ENCODE measurements at regions not wholly inside any gene's neighbourhood (a gene's known extent, or its start where the extent isn't known, plus 50 kb on each side); places are given as distances from the start of the nearest gene placed in this dataset.

DNA sequence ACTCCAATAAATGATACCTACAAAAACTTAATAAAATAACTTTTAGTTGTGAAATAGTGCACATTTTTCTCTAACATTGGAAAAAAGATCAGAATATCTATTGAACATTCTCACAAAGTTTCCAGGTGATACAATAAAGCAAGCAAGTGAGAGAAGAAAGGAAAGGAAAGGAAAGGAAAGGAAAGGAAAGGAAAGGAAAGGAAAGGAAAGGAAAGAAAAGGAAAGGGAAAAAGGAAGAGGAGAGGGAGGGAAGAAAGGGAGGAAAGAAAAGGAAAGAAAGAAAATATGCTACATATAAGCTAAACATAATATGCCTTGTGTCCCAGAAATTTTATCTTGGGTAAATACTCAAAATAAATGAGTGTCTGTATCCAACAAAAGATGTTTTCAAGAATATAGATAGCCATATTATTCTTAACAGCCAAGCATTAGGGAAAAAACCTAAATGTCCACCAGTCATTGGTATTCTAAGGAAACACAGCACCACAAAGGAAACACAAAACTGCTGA, 510.2 kb upstream of the ZWINT start:
- no peak for DNase-seq (ENCODE audit: low read depth)

- no peak for DNase-seq (ENCODE audit: low read depth)
Observed at GRCh38 chr10:56867236-56867635, 506.2 kb upstream of the ZWINT start.

- no peak for DNase-seq (ENCODE audit: low read depth)
Observed at GRCh38 chr10:56856569-56856968, 495.5 kb upstream of the ZWINT start.

GRCh38 chr10:56844978-56845529, 484.0 kb upstream of the ZWINT start:
- no peak for DNase-seq (ENCODE audit: low read depth)

DNA sequence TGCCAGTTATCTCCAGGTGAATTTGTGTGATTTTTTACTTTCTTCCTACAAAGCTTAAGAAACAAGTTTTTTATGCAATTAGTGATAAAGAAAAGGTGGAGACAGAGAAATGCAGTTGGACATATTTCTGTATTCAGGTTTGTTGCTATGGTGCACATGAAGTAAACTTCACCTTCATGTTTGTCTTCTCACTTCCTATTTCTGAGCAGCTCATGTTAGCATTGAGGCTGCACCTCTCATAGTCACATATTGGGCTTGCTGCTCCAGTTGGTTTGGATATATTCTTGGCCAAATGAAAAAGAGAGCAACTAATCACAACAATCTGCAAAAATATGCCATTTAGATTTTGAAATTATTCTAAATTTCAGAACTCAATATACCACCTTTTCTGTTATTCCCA, 475.6 kb upstream of the ZWINT start:
- DNase-seq (ENCODE audit: low read depth), result no peak

GRCh38 chr10:56831681-56832080, 470.6 kb upstream of the ZWINT start:
- no peak for DNase-seq (ENCODE audit: low read depth)

DNA sequence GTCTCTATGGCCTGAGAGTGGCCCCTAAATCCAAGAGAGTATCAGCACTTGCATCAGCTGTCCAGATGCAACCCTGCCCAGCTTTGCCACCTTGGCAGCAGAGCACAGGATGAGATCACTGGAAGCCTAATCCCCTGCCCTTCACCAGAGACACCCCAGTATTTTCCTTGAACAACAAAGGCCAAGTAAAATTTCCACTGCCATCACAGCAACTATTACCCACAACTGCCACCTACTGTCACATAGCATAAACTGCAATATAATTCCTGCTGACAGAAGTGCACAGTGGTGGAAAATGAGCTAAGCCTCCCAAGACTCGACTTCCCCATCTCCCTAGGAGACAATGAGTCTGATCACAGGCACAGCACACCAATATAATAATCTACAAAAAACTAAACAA, 462.8 kb upstream of the ZWINT start:
- DNase-seq (ENCODE audit: low read depth), result no peak

DNA sequence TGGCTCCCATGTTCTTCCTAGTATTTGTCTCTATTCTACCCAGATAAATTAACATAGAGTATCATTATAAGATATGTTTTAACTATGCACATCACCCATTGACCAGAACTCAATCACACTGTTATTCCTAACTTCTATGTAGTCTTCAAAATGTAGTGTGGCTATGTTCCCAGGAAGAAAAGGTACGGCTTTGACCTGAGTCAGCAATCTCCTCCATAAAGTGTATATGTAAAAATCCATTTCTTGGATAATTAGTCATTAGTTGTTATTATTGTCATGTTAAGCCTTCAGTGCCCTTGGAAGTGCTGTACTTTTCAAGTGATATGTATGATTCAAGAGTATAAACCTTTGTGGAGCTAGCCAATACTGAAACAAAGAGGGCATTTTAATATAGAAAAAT, 444.0 kb upstream of the ZWINT start:
- no peak for DNase-seq (ENCODE audit: low read depth)

DNA sequence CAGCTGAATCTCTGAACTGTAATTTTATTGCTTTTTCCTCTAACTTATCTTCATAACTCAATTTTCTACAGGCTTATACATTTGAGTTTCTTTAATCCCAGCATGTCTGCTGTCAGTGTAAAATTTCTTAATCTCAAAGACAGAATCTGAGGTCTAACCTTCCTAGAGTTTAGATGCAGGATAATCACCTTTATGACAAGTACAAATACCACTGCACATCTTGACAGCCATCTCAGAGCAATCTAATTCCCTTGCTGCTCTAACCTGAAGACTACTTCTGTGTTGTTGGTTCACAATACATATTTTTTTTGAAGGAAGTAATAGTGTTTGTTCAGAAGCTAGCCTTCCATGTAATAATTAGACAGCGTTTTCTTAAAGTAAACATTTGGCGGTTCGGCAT, 424.2 kb upstream of the ZWINT start:
- no peak for DNase-seq (ENCODE audit: low read depth)

DNA sequence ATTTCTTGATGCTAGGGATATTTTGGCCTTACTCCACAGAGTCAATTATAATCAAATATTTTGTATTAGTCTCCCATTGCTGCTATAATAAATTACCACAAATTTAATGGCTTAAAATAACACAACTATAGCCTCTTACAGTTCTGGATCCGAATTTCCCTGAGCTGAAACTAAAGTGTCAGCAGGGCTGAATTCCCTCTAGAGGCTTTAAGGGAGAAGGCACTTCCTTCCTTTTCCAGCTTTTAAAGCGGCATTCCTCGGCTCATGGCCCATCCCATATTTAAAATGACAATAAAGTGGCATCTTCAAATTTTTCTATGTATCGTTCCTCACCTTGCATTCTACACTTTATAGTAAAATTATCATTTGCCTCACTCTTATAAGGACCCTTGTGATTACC, 421.4 kb upstream of the ZWINT start:
- DNase-seq (ENCODE audit: low read depth), result no peak

DNA sequence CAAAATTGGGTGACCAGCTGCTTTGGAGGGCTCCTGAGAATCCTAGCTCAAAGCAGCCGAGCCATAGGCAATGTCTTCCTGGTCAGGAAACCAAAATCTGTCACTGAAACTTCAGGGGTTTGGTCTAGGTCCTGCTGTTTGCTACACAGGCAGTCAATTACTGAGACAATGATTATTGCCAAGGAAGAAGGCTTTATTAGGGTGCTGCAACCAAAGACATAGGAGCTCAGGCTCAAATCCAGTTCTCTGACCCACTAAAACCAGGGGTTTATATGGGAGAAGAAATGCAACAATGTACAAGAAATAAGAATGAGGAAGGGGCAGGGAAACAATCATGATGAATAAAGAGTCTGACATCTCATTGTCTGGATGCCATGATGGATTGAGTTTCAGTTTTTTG, 410.3 kb upstream of the ZWINT start:
- DNase-seq (ENCODE audit: low read depth), result no peak

DNA sequence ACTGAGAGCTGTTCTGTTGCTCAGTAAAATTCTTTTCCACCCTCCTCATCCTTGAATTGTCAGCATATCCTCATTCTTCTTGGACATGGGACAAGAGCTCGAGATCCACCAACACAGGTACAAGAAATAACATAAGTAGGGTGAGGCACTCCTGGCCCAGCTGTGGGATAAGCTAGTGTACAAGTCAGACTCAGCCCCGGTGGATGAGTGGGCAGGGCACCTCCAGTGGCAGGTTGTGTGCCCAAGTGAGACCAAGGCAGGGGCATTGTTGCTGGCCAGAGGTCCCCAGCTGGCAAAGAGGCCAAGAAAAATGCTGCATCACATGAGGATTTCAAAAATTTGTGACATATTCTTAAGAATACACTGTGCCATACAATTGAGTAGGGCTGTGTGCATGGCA, 402.0 kb upstream of the ZWINT start:
- no peak for DNase-seq (ENCODE audit: low read depth)

- no peak for DNase-seq (ENCODE audit: low read depth)
Observed at GRCh38 chr10:56745490-56745889, 384.4 kb upstream of the ZWINT start.

DNA sequence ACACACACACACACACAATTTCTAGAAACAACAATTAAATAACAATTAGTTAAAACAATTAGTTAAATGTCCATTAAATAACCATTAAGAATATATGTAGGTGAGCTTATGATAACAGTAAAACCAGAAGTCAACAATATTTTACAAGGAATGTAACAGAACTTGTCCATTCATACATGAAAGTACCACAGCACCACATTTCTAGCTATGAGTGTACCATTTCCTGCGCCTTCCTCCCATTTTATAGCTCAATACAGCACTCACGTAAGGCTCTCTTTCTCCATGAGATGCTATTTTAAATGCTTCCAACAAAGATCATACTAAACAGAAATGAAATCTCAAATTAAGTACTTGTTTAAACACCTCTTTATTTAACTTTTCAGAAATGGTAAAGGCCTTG, 367.3 kb upstream of the ZWINT start:
- no peak for DNase-seq (ENCODE audit: low read depth)

- no peak for DNase-seq (ENCODE audit: low read depth)
Observed at GRCh38 chr10:56722912-56723311, 361.9 kb upstream of the ZWINT start.

DNA sequence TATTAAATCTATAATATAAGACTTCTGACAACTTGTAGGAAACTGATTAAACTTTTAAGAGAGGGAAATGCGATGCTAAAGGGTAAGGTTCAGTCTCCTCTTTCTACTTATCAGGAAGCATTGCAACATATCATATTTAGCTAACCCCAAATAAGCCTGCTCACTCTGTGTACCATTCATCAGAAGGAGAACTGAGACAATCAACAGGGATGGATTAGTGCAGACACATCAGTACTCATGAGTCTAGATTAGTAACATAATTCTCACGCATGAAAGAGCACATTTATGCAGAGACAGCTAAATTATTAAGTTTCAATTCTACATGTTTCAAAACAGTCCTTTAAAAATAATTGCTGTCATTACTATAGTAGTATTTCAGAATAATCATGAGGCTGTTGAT, 354.2 kb upstream of the ZWINT start:
- no peak for DNase-seq (ENCODE audit: low read depth)

DNA sequence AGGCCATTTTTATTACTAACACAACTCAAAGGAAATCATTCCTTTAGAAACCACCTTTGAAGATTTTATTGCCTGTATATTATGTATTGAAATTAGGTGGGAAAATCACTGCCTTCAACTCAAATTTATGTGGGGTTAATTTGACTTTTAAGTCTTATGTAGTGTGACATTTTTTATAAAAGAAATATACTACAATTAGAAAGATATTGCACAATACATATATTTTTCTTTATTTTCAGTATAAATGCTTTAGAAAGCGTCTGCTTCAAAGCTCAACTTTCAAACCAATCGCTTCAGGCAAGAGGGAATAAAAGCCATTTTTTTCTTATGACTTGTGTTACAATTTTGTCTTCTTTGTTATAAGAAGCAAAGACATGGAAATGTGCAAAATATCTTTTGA, 337.4 kb upstream of the ZWINT start:
- DNase-seq (ENCODE audit: low read depth), result no peak

DNA sequence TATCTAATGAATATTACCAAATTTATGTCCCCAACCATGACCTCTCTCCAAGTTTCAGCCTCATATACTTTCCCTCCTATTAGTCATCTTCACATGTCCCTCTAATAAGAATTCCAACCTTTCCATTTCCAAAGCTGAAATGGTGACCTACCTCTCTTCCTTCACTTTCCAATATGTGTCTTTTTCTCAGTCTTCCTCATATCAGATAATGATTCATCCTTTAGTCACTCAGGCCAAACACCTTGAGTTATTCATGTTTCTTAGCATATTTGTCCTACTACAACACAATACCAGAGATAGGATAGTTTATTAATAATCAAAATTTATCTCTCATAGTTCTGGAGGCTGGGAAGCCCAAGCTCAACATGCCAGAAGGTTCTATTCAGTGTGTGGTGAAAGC, 318.5 kb upstream of the ZWINT start:
- DNase-seq (ENCODE audit: low read depth), result no peak

DNA sequence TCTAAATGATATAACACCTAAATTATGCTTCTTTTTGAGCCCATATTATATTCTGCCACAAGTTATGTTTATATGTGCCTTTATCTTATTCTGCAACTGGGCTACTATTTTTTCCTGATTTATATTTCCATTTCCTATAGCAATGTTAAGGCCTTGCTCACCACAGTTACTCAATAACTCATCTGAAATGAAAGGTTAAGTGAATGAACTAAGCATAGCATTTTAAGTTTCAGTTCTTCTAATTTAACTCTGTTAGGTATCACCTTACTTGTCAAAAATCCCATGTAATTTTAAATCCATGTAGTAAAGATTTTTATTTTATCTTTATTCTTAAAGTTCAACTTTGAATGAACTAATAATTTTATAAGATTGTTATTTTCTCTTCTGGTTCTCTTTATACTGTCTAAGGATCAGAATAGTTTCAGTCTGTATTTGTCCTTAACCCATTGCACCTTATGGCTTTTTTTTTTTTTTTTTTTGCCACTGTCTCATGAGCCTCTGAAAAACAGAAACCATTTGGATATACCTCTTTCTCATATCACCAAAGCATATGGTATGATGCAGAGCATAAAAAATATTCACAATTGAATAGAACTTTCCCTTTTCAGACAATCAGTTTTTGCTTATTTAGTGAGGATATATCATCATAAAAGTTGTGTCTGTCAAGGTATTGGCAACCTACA, 301.8 kb upstream of the ZWINT start:
- no peak for DNase-seq (ENCODE audit: low read depth)

DNA sequence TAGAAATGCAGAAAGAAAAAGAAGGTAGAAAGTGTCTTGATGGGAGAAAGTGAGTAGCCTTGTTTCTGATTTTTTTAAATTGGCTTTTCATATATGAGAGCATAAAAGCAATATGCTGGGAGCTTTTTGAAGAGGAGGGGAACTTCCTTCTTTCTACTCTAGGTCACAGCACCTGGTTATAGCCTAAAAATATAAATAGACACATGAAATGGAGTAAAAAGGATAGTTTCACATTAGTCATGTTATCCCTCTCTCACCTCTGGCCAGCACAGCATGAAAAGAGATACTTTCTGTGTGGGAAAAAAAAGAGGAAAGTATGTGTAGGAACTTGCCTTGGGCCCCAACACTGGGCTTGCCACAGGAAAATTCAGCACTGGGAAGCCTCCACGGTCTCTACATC, 292.2 kb upstream of the ZWINT start:
- DNase-seq (ENCODE audit: low read depth), result no peak

GRCh38 chr10:56646329-56647111, 285.5 kb upstream of the ZWINT start:
- DNase-seq (ENCODE audit: low read depth), result no peak

- no peak for DNase-seq (ENCODE audit: low read depth)
Observed at GRCh38 chr10:56633876-56634452, 272.9 kb upstream of the ZWINT start.

DNA sequence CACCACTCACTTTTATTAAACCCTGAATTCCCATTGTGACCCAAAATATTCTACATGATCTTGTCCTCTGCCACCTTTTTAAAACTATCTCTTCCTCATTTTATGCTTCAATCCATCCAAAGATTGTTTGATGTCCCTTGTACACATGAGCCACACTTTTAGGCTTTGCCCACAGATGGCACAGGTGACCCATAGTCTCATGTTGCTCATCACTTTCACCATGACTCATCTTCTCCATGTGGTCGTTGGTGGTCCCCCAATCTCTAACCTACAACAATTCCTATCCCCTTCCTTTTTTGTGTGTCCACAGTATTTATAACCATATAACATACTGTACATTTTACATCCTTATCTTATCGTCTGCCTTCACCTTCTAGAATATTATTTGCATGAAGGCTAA, 271.5 kb upstream of the ZWINT start:
- DNase-seq (ENCODE audit: low read depth), result no peak
